MCF 10A (cell line): ENCODE measurements at regions not wholly inside any gene's neighbourhood (a gene's known extent, or its start where the extent isn't known, plus 50 kb on each side); places are given as distances from the start of the nearest gene placed in this dataset.
"Not testable (repeated sequence)": the region's sequence is repeated elsewhere in the genome, so short reads cannot be mapped to it uniquely, and the experiment has no call there.

ENCODE experiments used
- BruUV-seq: library from RNA; stranded (reverse); fragments of 400-500 nt; replicated peaks from 2 replicates; lab custom pipeline; 2021; lab: Mats Ljungman, UMichigan
- CTCF ChIA-PET: fragments of 300-600 bp; sonication (Branson Sonifier 250); formaldehyde crosslinking; extraction: SDS; loops from one replicate; lab custom pipeline; 2021; ENCODE audit warnings: antibody characterized with exemption, inconsistent platforms; lab: Yijun Ruan, JAX
- POLR2A ChIA-PET: fragments of 300-600, 350-650 bp; sonication (Branson Sonifier 250); formaldehyde crosslinking; extraction: SDS; loops from one replicate; lab custom pipeline; 2020; ENCODE audit warnings: antibody characterized with exemption, inconsistent platforms; lab: Yijun Ruan, JAX
- DNase-seq: peaks from one replicate; pipeline ENCODE4 v3.0.0-alpha.2; 2018; ENCODE audit not compliant: unreplicated experiment
- H3K27ac Mint-ChIP-seq: one replicate; pipeline ENCODE4 v1.8.0; 2022; ENCODE audit warnings: mild to moderate bottlenecking, low read depth, mixed read lengths; ENCODE audit not compliant: unreplicated experiment
- H3K27me3 Mint-ChIP-seq: one replicate; pipeline ENCODE4 v1.8.0; 2022; ENCODE audit warnings: mixed read lengths; ENCODE audit not compliant: insufficient read depth, unreplicated experiment
- H3K36me3 Mint-ChIP-seq: one replicate; pipeline ENCODE4 v1.8.0; 2022; ENCODE audit warnings: mild to moderate bottlenecking, moderate library complexity, mixed read lengths; ENCODE audit not compliant: insufficient read depth, unreplicated experiment
- H3K4me1 Mint-ChIP-seq: one replicate; pipeline ENCODE4 v1.8.0; 2022; ENCODE audit warnings: mixed read lengths; ENCODE audit not compliant: insufficient read depth, unreplicated experiment
- H3K4me3 Mint-ChIP-seq: one replicate; pipeline ENCODE4 v1.8.0; 2022; ENCODE audit warnings: mild to moderate bottlenecking, moderate library complexity, mixed read lengths; ENCODE audit not compliant: unreplicated experiment
- H3K9me3 Mint-ChIP-seq: one replicate; pipeline ENCODE4 v1.8.0; 2022; ENCODE audit warnings: mixed read lengths; ENCODE audit not compliant: unreplicated experiment
- intact Hi-C: fragments of 100-400 bp; cut with micrococcal nuclease; formaldehyde crosslinking; loops from 2 replicates; pipeline ENCODE4 v1.14.1; 2022
- TF ChIP-seq, protein P1 (sequence below): fragments of 200-600 bp; IDR thresholded peaks from one replicate; pipeline ENCODE4 v1.8.0; 2022; ENCODE audit warnings: antibody characterized with exemption, mild to moderate bottlenecking; ENCODE audit not compliant: unreplicated experiment

DNA sequence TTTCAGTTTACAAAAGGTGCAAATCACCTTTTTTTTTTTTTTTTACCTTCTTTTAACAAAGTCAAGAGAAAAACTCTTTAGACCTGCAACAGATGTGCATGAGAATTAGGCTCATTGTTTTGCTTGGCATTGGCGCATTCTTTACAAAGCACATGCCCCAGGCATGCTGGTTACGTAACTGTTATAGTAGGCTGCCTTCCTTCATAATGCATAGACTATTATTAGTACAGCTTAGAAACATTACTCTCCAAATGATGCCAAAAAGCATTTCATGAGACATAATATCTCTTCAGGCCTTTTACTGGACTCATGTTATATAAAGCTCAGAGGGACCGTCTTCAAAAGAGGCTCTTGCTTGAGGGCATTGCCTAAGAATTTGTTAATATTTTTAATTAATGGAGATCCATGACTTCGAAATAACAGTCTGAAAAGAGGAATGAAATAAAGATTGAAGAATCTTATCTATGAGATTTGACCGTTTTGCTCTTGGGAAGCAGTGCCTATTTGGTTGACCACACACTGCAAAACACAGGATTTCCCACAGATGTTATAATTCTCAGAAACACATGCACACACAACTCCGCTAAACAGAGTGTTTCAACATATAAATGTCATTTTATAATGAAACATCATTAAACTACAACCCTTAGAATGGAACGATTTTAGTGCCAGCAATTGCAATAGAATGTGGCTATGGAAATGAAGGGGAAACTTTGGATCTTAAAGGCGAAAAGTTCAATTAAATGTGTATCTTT lies 478.7 kb downstream of the PRR16 start:
- ChIA-PET POLR2A (interaction anchor here (0.6 to 1.7 kb wide), 4 partner anchors 10 to 101 kb away, joined by 3 read pairs; no protein-coding TSS in a partner anchor), CTCF (interaction anchor here (0.7 kb wide), 1 partner anchor 1008 kb away, joined by 3 read pairs; no protein-coding TSS in a partner anchor)
- Mint-ChIP-seq H3K27ac (no peak overlapping the region), H3K9me3 (no peaks in the 10 kb centered on the region), H3K4me3 (peak overlapping the region; percentile 10), H3K36me3 (no peaks in the 10 kb centered on the region), H3K4me1 (peaks cover 20% of the 10 kb centered on the region), H3K27me3 (no peaks in the 10 kb centered on the region)
- DNase-seq: peak; percentile 98
- BruUV-seq: no TSS peak
- TF ChIP-seq, protein P1, sequence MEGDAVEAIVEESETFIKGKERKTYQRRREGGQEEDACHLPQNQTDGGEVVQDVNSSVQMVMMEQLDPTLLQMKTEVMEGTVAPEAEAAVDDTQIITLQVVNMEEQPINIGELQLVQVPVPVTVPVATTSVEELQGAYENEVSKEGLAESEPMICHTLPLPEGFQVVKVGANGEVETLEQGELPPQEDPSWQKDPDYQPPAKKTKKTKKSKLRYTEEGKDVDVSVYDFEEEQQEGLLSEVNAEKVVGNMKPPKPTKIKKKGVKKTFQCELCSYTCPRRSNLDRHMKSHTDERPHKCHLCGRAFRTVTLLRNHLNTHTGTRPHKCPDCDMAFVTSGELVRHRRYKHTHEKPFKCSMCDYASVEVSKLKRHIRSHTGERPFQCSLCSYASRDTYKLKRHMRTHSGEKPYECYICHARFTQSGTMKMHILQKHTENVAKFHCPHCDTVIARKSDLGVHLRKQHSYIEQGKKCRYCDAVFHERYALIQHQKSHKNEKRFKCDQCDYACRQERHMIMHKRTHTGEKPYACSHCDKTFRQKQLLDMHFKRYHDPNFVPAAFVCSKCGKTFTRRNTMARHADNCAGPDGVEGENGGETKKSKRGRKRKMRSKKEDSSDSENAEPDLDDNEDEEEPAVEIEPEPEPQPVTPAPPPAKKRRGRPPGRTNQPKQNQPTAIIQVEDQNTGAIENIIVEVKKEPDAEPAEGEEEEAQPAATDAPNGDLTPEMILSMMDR: no peak
- intact Hi-C loops: no loop called here

- H3K9me3 Mint-ChIP-seq: peaks cover 24% of the 10 kb centered on the region
- H3K27ac Mint-ChIP-seq, H3K4me1 Mint-ChIP-seq, POLR2A ChIA-PET, DNase-seq, CTCF ChIA-PET, BruUV-seq, H3K36me3 Mint-ChIP-seq, intact Hi-C loops, H3K27me3 Mint-ChIP-seq, H3K4me3 Mint-ChIP-seq: not testable (repeated sequence)
Measured at GRCh38 chr5:120949596-120949995, 485.5 kb downstream of the PRR16 start.

DNA sequence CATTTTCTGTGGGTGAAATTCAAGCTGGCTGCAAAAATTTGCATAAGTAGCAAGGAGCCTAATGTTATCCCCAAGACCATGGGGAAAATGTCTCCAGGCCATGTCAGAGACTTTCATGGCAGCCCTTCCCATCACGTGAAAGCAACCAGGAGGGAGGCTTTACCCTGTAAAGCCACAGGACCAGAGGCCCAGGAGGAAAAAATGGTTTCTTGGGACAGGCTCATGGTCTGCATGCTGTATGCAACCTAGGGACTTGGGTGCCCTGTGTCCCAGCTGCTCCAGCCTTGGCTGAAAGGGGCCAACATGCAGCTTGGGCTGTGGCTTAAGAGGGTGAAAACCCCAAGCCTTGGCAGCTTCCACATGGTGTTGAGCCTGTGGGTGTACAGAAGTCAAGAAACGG lies 489.3 kb downstream of the PRR16 start:
- H3K4me1 Mint-ChIP-seq, DNase-seq, CTCF ChIA-PET, intact Hi-C loops, H3K27ac Mint-ChIP-seq, POLR2A ChIA-PET, H3K27me3 Mint-ChIP-seq, H3K36me3 Mint-ChIP-seq, H3K4me3 Mint-ChIP-seq, BruUV-seq: not testable (repeated sequence)
- peaks cover 29% of the 10 kb centered on the region for H3K9me3 Mint-ChIP-seq

GRCh38 chr5:120954255-120954654 lies 490.2 kb downstream of the PRR16 start:
- DNase-seq: no peak
- no peaks in the 10 kb centered on the region for H3K36me3 Mint-ChIP-seq
- TF ChIP-seq, protein P1: no peak
- no TSS peak for BruUV-seq
- ChIA-PET POLR2A (no interaction called here), CTCF (interaction anchor here (0.7 kb wide), 1 partner anchor 522 kb away, joined by 3 read pairs; no protein-coding TSS in a partner anchor)
- no peaks in the 10 kb centered on the region for H3K4me1 Mint-ChIP-seq
- intact Hi-C loops: no loop called here
- H3K9me3 Mint-ChIP-seq: peaks cover 29% of the 10 kb centered on the region
- H3K27ac Mint-ChIP-seq: no peak overlapping the region
- no peaks in the 10 kb centered on the region for H3K27me3 Mint-ChIP-seq
- no peak overlapping the region for H3K4me3 Mint-ChIP-seq

DNA sequence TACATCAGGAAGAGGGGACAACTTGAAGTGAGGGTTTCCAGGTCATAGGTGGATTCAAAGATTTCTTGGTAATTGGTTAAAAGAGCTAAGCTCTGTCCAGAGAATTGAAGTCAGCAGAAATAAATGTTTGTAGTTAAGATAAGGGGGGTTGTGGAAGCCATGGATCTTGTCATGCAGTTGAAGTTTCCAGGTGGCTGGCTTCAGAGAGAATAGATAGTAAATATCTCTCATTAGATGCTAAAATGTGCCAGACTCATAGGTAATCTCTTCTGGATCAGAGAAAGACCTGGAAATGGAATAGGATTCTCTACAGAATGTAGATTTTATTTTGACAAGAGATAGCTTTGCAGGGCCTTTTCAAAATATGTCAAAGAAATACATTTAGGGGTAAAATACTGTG lies 491.7 kb downstream of the PRR16 start:
- no peak for DNase-seq
- ChIA-PET CTCF (interaction anchor here (0.5 to 0.6 kb wide), 2 partner anchors 84 to 994 kb away, joined by 3 read pairs; no protein-coding TSS in a partner anchor), POLR2A (no interaction called here)
- Mint-ChIP-seq H3K27ac (no peak overlapping the region), H3K36me3 (no peaks in the 10 kb centered on the region), H3K4me1 (no peaks in the 10 kb centered on the region), H3K9me3 (peaks cover 27% of the 10 kb centered on the region), H3K4me3 (no peak overlapping the region), H3K27me3 (no peaks in the 10 kb centered on the region)
- TF ChIP-seq, protein P1: no peak
- no TSS peak for BruUV-seq
- intact Hi-C loops: no loop called here
